Erythroblast (primary cell): ENCODE measurements at regions not wholly inside any gene's neighbourhood (a gene's known extent, or its start where the extent isn't known, plus 50 kb on each side); places are given as distances from the start of the nearest gene placed in this dataset.

Experiments used
- GATA1 ChIP-seq: IDR thresholded peaks from 2 replicates; pipeline ENCODE4 v1.6.1; 2011; ENCODE audit warnings: low read depth, mild to moderate bottlenecking, control low read depth, low read length, moderate library complexity
- POLR2A ChIP-seq: IDR thresholded peaks from 2 replicates; pipeline ENCODE4 v1.6.1; 2011; ENCODE audit warnings: mild to moderate bottlenecking, low read length

DNA sequence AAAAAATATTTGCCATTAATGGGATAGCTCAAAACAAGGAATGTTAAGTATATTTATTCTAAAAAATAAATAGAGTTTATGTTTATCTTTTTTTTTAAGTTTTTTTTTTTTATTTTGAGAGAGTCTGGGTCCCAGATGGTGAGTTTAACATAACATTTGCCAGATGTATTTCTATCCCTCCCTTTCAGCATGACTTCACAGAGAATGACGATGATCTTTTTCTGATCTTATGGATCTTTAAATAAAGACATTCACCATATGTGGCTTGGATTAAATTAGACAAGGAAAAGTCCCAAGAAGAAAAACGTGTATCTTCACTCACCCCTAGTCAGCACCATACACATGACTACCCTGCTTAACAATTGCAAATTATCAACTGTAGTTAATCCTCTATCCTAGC is 839.8 kb upstream of the CNTN5 start:
- no peak for TF ChIP-seq POLR2A
- no peak for TF ChIP-seq GATA1
